Thoracic aorta (tissue), 2 donors: ENCODE measurements at regions not wholly inside any gene's neighbourhood (a gene's known extent, or its start where the extent isn't known, plus 50 kb on each side); places are given as distances from the start of the nearest gene placed in this dataset.

Source experiments
- ATAC-seq: fragments of 150-250 bp; one replicate; pipeline ENCODE4 v1.8.0; 2017; ENCODE audit warnings: low read depth; ENCODE audit not compliant: insufficient number of reproducible peaks, low FRiP score
- DNase-seq: peaks from one replicate; pipeline ENCODE4 v3.0.0-alpha.2; 2020; ENCODE audit warnings: low spot score
- H3K27ac ChIP-seq, 2 donors: fragments of 200-600 bp; sonication (generic); 1 replicate in 1 of 2; 2 replicates in 1 of 2; pipeline ENCODE4 v1.5.1; 2016; ENCODE audit warnings: mild to moderate bottlenecking in 2 of 2, moderate library complexity in 2 of 2
- H3K27me3 ChIP-seq: fragments of 200-600 bp; sonication (generic); replicated peaks from 2 replicates; pipeline ENCODE4 v1.6.0; 2016; ENCODE audit warnings: mild to moderate bottlenecking; ENCODE audit not compliant: insufficient read depth
- H3K36me3 ChIP-seq: fragments of 200-600 bp; sonication (generic); one replicate; pipeline ENCODE4 v1.5.1; 2016
- H3K4me1 ChIP-seq, 2 donors: fragments of 200-600 bp; sonication (generic); 1 replicate in 1 of 2; 2 replicates in 1 of 2; pipeline versions ENCODE4 v1.5.1 to v1.6.0; 2016; ENCODE audit warnings: low read depth in 2 of 2, mild to moderate bottlenecking in 1 of 2; ENCODE audit not compliant: control insufficient read depth in 1 of 2
- H3K4me3 ChIP-seq: fragments of 200-600 bp; sonication (generic); 2 replicates; pipeline ENCODE4 v1.5.1; 2016; ENCODE audit warnings: mild to moderate bottlenecking
- H3K9me3 ChIP-seq: fragments of 200-600 bp; sonication (generic); 2 replicates; pipeline ENCODE4 v1.5.1; 2016
- CTCF ChIP-seq: fragments of 200-600 bp; sonication (generic); IDR thresholded peaks from one replicate; pipeline ENCODE4 v1.5.1; 2019; ENCODE audit warnings: antibody characterized with exemption

- no peak for TF ChIP-seq CTCF
- H3K4me1 ChIP-seq, result peaks cover 0 to 6% of the 10 kb centered on the region in 2 donors
- ATAC-seq, result no peak
Observed at GRCh38 chr21:41064951-41065350, 103.0 kb upstream of the BACE2 start.

GRCh38 chr21:41065539-41065938 is 102.4 kb upstream of the BACE2 start:
- Histone ChIP-seq H3K9me3 (no peaks in the 10 kb centered on the region), H3K4me3 (no peak overlapping the region), H3K27me3 (no peaks in the 10 kb centered on the region), H3K4me1 (peaks cover 0 to 6% of the 10 kb centered on the region in 2 donors), H3K36me3 (no peaks in the 10 kb centered on the region), H3K27ac (no peak overlapping the region)
- ATAC-seq (no peak), DNase-seq (no peak)
- no peak for TF ChIP-seq CTCF

More at GRCh38 chr21:41064951-41065350, 103.0 kb upstream of the BACE2 start:
- no peaks in the 10 kb centered on the region for H3K9me3 ChIP-seq
- no peaks in the 10 kb centered on the region for H3K27me3 ChIP-seq
- no peak overlapping the region for H3K4me3 ChIP-seq
- H3K27ac ChIP-seq, result no peak overlapping the region
- DNase-seq, result no peak
- H3K36me3 ChIP-seq, result no peaks in the 10 kb centered on the region

GRCh38 chr21:41066086-41066938 is 101.6 kb upstream of the BACE2 start:
- Histone ChIP-seq H3K4me1 (peaks cover 0 to 6% of the 10 kb centered on the region in 2 donors), H3K4me3 (no peak overlapping the region), H3K27me3 (no peaks in the 10 kb centered on the region), H3K27ac (no peak overlapping the region), H3K36me3 (no peaks in the 10 kb centered on the region), H3K9me3 (no peaks in the 10 kb centered on the region)
- TF ChIP-seq CTCF, result no peak
- no peak for DNase-seq
- no peak for ATAC-seq

GRCh38 chr21:41067709-41068108 is 100.3 kb upstream of the BACE2 start:
- no peaks in the 10 kb centered on the region for H3K27me3 ChIP-seq

GRCh38 chr21:41068496-41068895 is 99.5 kb upstream of the BACE2 start:
- ATAC-seq (no peak), DNase-seq (no peak)
- no peak for TF ChIP-seq CTCF
- H3K27ac ChIP-seq, result no peak overlapping the region
- no peaks in the 10 kb centered on the region for H3K36me3 ChIP-seq
- peaks cover 0 to 6% of the 10 kb centered on the region in 2 donors for H3K4me1 ChIP-seq
- H3K9me3 ChIP-seq, result no peaks in the 10 kb centered on the region
- H3K4me3 ChIP-seq, result peak overlapping the region; percentile 59
- no peaks in the 10 kb centered on the region for H3K27me3 ChIP-seq

More at GRCh38 chr21:41067709-41068108, 100.3 kb upstream of the BACE2 start:
- DNase-seq (no peak), ATAC-seq (no peak)
- no peak overlapping the region for H3K4me3 ChIP-seq
- TF ChIP-seq CTCF, result no peak
- H3K4me1 ChIP-seq, result peaks cover 0 to 6% of the 10 kb centered on the region in 2 donors
- H3K27ac ChIP-seq, result no peak overlapping the region
- H3K36me3 ChIP-seq, result no peaks in the 10 kb centered on the region
- H3K9me3 ChIP-seq, result no peaks in the 10 kb centered on the region
